Lower lobe of right lung (tissue), 2 donors: ENCODE measurements at regions not wholly inside any gene's neighbourhood (a gene's known extent, or its start where the extent isn't known, plus 50 kb on each side); places are given as distances from the start of the nearest gene placed in this dataset.

ENCODE experiments used
- ATAC-seq, 2 donors: fragments of 200-7000 bp; cut with Tn5 transposase; one replicate each; pipeline ENCODE4 v1.9.1; 2020 to 2022; ENCODE audit warnings: mild to moderate bottlenecking in 2 of 2, moderate library complexity in 2 of 2
- DNase-seq: peaks from one replicate; pipeline ENCODE4 v3.0.0-alpha.2; 2020
- H3K27ac ChIP-seq: fragments of 200-600 bp; one replicate; pipeline ENCODE4 v1.8.0; 2022
- H3K27me3 ChIP-seq: fragments of 200-600 bp; one replicate; pipeline ENCODE4 v1.8.0; 2022; ENCODE audit warnings: low read depth
- H3K36me3 ChIP-seq: fragments of 200-600 bp; one replicate; pipeline ENCODE4 v1.8.0; 2022; ENCODE audit warnings: mild to moderate bottlenecking
- H3K4me1 ChIP-seq: fragments of 200-600 bp; one replicate; pipeline ENCODE4 v1.8.0; 2022
- H3K4me3 ChIP-seq: fragments of 200-600 bp; one replicate; pipeline ENCODE4 v1.8.0; 2022; ENCODE audit warnings: mild to moderate bottlenecking
- H3K9me3 ChIP-seq: fragments of 200-600 bp; one replicate; pipeline ENCODE4 v1.8.0; 2022
- CTCF ChIP-seq: fragments of 200-600 bp; IDR thresholded peaks from one replicate; pipeline ENCODE4 v1.8.0; 2022; ENCODE audit warnings: antibody characterized with exemption, mild to moderate bottlenecking
- intact Hi-C: fragments of 100-400 bp; cut with DNase I; formaldehyde crosslinking; loops from one replicate; pipeline ENCODE4 v1.11.0; 2022
- donor health status: DM: no; HTN: yes; CAD: no; lungs with severe emphysema.

DNA sequence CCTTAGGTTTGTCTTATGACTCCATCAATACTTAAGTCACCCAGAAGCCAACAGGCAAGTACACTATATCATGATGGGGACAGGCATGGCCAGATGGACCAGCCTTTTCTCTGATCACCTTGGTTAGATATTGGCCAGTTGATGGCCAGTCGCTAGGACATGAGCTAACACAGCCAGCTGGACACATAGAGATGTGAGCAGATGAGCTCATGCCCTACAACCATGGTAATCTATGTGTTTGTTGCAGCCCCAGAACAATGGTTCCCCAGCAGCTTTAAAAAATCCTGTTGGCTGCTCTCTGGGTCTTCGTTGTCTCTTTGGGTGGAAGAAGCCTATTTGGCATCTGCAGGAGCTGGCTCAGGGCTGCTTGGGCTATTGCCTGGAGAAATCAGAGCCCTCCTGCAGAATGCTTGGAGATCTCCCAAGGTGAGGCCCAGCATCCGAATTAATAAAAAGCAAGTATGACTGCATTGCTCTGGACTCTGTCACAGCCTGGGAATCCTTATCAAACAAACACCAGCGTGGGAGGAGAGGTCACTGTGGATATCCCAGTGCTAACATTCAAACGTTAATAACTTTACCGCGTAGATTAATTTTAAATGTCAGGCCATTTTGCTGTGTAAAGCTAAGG lies 62.3 kb upstream of the KLHL29 start:
- H3K4me1 ChIP-seq, result no peaks in the 10 kb centered on the region
- H3K27ac ChIP-seq, result no peak overlapping the region
- no peak overlapping the region for H3K4me3 ChIP-seq
- intact Hi-C loops, result no loop called here
- no peaks in the 10 kb centered on the region for H3K27me3 ChIP-seq
- no peaks in the 10 kb centered on the region for H3K9me3 ChIP-seq
- no peak for ATAC-seq
- no peaks in the 10 kb centered on the region for H3K36me3 ChIP-seq
- DNase-seq, result no peak
- TF ChIP-seq CTCF, result no peak

- no peak for TF ChIP-seq CTCF
These were observed 61.6 kb upstream of the KLHL29 start for GRCh38 chr2:23323198-23323916.

GRCh38 chr2:23323917-23324680 lies 60.9 kb upstream of the KLHL29 start:
- Histone ChIP-seq H3K27ac (no peak overlapping the region), H3K4me1 (no peaks in the 10 kb centered on the region), H3K9me3 (no peaks in the 10 kb centered on the region), H3K27me3 (no peaks in the 10 kb centered on the region), H3K4me3 (no peak overlapping the region), H3K36me3 (no peaks in the 10 kb centered on the region)
- ATAC-seq (peak in 1 of 2 donors; percentile 48), DNase-seq (no peak)
- TF ChIP-seq CTCF, result no peak
- intact Hi-C loops, result no loop called here

More at GRCh38 chr2:23323198-23323916, 61.6 kb upstream of the KLHL29 start:
- no peaks in the 10 kb centered on the region for H3K4me1 ChIP-seq
- DNase-seq, result no peak
- no peak overlapping the region for H3K27ac ChIP-seq
- H3K9me3 ChIP-seq, result no peaks in the 10 kb centered on the region
- intact Hi-C loops, result no loop called here
- no peak for ATAC-seq
- H3K4me3 ChIP-seq, result no peak overlapping the region
- no peaks in the 10 kb centered on the region for H3K27me3 ChIP-seq
- no peaks in the 10 kb centered on the region for H3K36me3 ChIP-seq

GRCh38 chr2:23326330-23326729 lies 58.6 kb upstream of the KLHL29 start:
- ATAC-seq, result no peak

More at GRCh38 chr2:23326330-23326729, 58.6 kb upstream of the KLHL29 start:
- intact Hi-C loops, result no loop called here
- Histone ChIP-seq H3K27me3 (no peaks in the 10 kb centered on the region), H3K36me3 (no peaks in the 10 kb centered on the region), H3K4me1 (no peaks in the 10 kb centered on the region), H3K4me3 (no peak overlapping the region), H3K27ac (no peak overlapping the region), H3K9me3 (no peaks in the 10 kb centered on the region)
- DNase-seq, result no peak
- no peak for TF ChIP-seq CTCF
